Activated gamma-delta T cell (primary cell): ENCODE measurements at regions not wholly inside any gene's neighbourhood (a gene's known extent, or its start where the extent isn't known, plus 50 kb on each side); places are given as distances from the start of the nearest gene placed in this dataset.

Experiments
- DNase-seq: peaks from one replicate; lab custom pipeline; 2025; lab: John Stamatoyannopoulos, UW

DNA sequence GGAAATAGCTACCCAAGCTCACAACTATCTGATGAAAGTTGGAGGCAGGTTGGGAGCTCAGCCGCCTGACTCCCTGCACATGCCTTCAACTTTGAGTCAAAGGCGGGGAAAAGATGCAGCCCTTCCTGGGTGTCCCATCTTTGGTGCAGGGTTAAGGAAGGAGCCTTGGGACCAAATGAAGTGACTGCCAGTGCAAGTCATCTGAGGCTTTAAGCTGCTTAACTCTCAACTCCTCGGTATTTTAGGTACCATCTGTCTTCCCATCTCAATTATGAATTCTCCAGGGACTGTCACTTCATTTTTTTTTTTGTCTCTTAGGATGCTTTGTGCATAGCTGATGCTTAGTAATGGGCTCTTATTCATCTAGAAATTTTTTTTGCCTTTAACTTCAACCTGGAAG, 408.8 kb upstream of the C2CD4B start:
- DNase-seq, result no peak

DNA sequence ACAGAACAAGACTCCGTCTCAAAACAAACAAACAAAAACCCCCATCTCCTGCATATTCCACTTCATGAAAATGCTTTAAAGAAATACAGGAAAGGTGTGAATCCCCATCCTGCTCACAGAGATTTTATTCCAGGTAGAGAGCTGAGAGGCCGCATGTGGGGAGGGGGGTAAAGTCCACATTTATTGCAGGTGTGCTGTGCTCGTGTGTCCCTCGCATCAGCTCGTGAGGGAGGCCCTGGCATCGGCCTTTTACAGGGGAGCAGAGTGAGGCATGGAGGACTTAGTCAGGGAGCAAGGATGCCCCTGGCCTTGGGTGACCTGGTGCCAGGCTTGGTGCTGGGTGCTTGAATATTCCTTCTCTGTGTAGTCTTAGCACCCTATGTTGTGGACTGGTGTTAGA, 413.5 kb upstream of the C2CD4B start:
- DNase-seq, result no peak

DNA sequence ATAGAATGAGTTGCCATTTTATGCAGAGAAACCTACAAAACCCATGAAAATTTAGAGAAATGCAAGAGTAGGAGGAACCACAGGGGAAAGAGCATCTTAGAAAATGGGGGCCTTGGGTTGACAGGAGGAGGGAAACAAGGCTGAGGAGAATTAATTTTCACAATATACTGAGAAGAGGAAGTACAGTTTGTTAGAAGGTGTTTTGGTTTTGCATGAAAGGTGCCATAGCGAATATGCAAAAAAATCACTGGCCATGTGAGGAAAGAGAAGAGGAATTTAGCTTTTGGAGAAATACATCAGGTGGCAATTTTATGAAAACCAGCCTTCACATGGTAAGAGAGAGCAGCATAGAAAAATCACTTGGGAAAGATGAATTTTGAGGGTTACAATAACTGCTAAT, 413.9 kb upstream of the C2CD4B start:
- DNase-seq, result no peak

DNA sequence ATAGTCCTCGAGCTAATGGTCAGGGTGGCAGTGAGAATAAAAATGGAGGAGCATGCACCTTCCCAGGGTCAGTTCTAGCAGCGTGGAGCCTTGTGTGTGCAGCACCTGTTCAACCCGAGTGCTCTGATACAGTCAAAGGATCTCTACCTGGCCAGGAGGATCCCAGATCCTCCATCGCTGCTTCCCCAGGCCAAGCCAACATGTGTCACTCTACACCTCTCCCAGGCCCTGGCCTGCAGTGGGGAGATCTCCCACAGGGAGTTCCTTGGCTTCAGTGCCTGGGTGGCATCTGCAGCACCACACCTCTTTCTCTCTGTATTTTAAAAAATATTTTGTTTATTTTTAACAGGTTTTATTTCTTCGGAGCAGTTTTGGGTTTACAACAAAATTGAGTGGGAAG, 414.8 kb upstream of the C2CD4B start:
- no peak for DNase-seq

DNA sequence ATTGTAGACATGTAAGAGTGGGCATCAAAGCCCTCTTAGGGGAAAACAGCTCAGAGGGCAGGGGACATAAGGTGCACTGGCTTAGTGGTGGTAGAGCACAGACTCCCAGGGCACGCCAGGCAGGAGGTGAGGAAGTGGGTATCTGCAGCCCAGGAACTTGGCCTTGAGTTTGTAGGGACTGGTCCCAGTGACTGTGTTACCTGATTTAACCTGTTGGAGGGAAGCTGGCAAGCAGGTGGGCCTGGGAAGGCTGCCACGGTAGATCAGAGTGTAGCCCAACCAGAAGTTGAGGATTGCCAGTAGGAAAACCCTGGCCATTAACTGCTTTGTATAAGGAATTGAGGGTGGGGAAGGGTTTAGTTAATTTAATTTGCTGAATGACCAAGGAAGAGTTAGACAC, 417.5 kb upstream of the C2CD4B start:
- DNase-seq, result no peak

DNA sequence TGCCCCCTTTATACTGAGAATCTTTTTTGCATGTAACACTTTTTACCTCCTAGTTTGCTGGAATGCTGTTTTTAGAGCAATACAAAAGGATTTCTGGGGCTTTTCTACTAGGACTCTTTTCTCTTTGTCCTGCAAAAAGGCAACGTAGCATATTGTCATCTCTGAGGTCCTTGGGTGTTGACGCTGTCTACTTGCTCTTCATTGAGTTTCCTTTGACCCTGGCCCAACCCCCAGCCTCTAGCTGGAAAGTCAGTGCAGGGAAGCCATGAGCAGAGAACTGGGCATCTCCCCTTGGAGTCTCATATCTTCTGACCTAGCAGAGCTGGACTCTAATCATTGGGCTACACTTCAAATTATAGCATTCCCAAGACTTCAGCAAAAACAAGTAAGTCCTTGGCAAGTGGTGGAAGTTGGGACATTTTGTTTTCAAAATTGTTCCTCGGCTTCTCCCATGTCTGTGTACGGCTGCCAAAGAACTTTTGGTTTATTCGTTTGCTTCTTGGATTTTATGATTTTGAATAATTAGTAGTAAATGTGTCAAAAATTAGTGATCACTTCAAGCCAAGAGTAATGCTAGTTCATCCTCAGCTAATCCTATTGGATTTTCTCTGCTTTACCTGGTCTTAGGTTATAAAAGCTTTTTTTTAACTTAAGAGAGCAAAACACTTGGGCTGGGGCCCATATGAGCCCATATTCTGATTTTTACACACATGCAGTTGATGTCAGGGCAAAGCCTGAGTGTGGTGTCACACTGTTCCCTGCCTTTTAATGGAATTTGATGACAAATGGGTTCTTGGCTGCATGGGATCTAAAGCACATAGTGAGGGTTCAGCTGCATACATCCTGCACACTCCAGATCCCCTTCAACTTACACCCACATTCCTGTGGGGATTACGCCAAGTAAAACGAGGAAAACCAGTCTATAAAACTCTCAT, 419.5 kb upstream of the C2CD4B start:
- DNase-seq, result no peak

DNA sequence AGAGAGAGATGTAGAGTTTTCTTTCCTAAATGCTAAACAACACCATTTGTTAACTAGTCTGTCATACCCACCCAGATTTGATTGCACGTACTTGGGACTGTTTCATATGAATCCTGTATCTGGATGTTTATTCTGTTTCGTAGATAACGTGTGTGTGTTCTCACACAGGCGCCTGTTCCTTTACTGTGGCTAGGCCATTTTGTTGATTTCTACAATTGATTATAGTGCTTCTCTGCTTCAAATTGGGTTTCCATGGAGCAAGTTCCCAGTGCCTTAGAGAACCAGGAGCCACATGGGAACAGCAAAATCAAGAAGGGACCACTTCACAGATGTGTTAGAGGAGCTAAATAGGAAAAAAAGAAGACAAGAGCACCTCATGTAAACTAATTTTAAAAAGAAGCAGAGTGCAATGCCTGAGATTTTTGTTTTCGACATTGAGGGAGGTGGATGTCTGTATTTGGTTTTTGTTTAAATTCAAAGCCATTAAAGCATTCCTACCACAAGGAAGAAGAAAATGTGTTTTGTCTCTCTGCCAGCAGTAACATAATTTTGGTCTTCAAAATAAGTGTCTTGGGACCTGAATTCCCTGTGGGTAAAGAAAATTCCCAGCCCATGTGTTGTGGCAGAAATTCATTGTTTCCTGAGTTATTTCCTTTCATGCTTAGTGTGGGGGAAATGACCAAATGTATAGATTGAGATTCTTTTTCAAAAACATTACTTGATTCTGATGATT, 424.0 kb upstream of the C2CD4B start:
- no peak for DNase-seq

DNA sequence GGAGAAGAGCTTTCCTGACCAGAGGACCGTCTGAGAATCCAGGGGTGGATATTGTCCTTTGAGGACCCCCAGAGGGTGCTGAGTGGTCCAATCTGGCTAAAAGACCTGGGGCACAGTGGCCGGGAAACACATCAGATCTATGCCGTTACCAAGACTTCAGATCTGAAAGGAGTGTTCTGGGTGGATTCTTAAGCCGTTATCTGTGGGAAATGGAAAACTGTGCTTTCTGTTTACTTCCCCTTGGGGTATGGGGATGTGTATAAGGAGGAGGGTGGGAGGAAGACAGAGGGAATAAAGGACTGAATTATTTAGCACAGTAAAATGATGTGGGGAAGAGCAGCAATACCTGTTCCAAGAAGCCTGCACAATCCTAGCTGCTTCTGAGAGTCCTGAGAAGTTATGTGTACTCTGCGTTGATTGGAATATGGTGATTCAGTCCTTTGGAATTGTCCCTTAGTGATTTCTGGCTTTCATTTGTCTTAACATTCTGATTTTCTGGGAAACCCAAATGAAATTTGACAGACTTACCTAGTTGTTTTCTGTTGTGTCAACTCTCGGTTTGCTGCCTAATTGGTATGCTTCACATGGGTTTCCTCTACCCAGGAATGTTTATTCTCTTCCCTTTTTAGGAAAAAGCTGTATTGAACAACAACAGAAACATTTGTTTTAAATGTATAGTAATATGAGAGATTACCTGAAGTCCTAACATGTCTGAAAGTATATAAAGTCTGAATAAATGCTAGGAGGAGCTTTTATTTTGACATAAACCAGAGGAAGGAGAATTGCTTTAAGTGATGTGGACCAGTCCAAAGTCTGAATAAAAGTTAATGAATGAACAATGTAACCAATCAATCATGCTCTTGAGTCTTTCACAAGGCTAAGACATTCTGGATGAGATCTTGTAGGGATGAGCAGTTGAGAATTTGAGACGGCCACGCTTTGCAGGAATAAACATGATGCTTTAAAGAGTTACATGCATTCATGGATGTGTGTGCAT, 427.1 kb upstream of the C2CD4B start:
- DNase-seq, result no peak

DNA sequence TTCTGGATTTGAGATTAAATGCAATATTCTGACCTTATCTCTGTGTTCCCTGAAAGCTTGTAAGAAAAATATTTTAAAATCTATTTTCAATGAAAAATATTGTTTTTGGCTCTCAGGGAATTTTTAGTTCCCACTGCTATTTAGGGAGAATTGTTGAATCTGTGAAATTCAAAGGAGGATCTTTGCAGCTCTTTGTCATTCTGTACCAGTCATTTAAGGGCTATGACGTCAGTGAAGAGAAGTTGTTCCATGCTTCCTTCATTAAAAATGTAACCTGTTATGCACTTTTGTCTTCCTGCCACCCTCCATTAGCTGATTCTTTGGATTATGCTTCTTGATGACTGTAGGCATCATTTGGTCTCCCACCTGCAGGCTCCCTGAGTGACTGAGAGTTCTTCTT, 427.8 kb upstream of the C2CD4B start:
- no peak for DNase-seq

DNA sequence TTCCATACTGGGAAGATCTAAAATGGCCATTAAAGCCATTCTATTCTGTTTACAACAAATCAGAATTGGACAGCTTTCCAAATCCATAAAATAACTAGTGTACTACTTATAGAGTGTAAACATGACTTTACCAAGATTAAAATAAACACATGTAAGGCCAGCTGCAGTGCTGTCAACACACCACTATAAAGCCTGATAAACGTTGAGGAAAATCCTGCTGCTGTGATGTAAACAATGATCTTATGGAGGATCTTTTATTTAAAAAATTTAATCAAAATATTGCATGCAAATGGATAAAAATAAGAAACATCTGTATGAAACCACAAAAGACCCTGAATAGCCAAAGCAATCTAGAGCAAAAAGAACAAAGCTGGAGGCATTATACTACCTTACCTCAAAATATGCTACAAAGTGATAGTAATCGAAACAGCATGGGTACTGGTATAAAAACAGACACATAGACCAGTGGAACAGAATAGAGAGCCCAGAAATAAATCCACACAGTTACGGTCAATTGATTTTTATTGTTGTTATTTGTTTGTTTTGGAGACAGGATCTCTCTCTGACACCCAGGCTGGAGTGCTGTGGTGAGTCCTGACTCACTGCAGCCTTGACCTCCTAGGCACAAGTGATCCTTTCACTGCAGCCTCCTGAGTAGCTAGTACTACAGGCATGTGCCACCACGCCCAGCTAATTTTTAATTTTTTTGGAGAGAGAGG, 428.8 kb upstream of the C2CD4B start:
- DNase-seq, result no peak

DNA sequence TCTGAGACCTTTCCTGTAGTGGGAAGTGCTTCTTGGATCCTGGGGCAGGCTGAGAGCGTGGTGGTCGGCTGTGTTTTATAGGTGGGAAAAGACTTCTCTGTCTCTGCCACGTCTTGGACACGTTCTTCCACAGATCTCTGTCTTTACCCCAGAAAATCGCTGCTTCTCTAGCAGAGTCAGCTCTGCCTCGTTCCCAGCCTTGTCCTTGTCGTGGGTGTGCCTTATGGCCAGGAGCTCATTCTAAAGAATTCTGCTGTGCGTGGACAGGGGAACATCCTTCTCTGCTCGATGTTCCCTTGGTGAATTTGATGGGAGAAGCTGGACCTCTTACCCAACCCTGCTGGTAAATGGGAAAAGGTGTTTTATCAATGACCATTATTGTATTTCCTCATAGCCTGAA, 433.1 kb upstream of the C2CD4B start:
- no peak for DNase-seq

DNA sequence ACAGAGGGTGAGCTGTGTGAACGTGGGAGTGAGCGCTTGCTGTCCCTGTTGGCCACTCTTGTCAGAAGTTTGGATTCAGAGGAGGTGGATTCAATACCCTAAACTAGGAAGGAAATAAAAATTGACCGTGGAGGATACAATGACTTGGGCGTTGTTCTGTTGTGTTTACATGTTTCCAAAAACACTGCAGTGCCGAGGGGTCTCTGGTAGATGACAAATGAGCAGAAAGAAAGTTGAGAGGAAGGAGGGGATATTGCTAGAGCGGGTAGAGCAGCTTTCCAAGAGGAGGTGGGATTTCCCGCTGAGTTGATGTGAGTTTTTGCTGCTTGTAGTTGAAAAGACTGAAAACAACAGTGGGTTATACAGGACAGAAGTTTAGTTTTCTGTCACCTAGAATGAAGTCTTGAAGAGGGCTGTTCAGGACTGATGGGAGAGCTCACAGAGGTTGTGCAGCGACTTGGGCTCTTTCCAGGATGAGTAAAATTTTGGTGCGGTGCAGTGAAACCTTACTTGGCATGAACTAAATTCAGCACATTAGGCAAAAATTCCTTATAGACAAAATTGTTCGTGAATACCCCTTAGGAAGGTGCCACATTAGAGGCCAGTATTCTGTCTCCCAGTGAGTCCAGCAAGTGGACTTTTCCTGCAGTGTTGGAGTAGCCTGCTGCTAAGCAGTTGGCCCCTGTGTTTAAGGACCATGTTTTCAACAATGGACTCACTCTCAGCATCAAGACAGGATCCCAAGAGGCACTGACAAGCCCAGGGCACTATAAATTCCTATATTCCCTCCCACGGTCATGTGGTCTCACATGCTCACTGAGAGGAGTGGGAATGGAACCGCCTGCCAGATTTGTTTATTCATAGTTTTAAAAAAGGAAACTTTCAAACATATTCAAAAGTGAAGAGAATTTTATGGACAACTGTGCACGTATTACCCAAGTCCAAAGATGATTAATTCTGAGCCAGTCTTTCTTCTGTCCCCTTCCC, 435.0 kb upstream of the C2CD4B start:
- no peak for DNase-seq

DNA sequence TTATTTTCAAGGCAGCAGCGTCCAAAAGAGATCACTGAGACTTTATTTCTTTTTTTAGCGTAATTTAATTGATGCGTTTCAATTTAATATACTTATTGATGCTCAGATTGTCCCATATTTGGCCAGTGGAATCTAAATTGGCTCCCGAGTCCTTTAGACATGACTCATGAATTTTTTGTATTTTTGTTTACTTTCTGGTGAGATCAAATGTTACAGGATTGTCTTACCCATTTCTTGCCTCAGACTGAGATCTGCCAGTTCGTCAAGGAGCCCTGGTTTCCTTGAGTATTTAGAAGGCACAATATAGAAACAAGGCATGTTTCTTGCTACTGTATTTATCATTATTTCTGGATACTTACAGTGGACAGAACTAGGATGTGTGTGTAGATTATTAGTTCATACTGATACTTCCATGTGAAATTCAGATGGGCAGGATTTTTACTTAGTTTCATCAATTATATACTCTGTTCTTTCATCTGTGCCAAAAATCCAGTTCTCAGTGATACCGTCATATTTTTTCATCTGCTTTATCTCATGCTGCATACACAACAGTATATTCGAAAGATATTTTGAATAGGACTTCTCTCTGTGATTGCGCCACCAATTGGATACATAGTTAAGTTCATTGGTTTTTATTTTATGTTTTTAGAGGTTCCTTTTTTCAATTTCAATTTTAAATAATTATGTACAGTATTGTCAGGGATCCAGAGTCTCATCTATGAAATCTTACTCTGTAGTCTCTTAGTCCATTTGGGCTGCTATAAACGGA, 436.9 kb upstream of the C2CD4B start:
- DNase-seq, result no peak

DNA sequence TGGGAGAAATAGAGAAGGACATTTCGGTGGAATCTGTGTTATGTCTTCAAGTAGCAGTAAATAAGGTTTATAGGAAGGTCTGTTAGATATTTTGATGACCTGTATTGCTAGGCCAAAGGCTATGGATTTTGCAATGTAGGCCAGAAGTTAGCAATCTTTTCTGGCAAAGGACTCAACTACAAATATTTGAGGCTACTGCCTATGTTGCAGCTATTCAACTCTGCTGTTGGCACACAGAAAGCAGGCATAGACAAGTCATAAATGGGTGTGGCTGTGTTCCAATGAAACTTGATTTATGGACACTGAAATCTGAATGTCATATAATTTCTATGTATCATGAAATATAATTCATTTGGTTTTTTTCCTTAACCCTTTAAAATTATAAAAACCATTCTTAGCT, 438.7 kb upstream of the C2CD4B start:
- DNase-seq, result no peak

DNA sequence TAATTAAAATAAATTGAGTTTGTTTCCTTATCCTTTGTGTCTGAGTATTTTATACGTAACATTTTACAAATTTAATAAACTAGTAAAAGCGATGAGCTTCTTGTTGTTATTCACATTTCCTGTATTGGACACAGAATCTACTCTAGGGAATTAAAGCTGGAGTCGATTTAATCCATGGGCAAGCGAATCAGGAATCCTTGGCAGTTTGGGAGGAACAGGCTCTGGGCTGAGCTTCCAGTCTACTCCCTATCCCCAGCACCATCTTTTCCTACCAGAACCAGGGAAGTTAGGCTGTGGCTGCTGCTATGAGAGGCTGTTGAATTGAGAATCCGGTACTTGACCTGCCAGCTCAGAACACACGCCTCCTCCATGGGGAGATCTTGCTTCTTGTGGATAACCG, 437.3 kb upstream of the TPM1 start:
- DNase-seq, result no peak

DNA sequence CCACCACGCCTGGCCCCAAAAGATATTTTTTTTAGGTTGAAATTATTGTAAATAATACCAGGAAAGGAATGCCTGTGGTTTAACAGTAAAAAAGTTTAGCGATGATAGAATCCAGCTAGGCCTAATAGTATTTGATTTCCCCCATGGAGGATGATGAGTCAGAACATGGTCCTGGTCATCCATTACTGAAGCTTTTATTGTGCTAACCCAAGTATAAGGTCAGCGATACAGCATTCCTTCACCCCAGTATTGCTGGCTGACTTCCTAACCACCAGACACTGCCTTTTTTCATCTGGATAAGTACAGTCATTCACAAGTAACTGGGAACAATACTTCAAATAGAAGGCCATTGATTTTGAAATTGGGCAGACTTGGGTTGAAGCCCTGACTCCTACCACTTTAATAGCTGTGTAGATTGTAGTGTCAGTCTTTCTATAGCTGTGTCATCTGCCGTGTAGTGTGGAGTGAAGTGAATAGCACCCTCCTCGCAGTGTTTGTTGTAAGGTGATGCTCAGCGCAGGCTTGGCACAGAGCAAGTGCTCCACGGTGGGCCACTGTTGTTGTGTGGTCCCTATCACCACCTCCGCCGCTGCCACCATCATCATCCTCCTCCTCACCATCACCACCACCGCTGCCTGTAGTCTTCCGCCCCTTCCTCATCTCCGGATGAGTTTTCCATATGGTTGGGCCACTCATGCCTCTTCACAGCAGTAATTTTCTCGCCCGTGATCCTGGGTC, 436.0 kb upstream of the TPM1 start:
- no peak for DNase-seq

DNA sequence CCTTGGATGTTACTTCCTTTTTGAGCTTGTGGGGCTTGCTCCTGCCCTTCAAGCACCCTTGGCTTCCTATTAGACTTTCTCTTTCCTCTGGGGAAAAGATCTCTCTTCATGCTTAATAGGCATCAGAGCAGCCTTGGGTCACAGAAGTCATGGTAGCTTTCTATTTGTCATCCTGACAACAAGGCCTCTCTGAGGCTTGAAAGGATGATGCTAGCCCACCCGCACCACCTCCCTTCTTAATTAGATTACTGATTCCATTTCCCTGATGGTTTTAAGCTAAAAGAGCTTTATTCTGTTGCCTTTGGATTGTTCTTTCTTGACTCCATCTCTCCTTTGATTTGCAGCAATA, 435.5 kb upstream of the TPM1 start:
- no peak for DNase-seq

DNA sequence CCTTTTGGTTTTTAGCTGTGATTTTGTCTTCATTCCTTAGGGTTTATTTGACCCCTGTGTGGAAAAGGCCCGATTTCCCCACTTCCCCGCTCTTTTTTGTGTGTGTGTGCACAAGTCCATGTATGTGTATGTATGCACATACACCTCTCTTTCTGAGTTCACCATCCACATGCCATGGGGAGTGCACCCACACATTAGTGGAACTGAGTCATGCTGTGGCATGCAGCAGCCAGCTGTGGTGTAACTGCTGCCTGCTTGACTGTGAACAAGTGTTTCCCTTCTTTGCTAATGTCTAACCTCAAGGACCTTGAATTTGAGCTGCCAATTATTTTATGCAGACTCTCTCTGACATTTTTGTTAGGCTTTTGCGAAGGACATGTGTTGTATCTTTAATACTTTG, 434.9 kb upstream of the TPM1 start:
- no peak for DNase-seq

DNA sequence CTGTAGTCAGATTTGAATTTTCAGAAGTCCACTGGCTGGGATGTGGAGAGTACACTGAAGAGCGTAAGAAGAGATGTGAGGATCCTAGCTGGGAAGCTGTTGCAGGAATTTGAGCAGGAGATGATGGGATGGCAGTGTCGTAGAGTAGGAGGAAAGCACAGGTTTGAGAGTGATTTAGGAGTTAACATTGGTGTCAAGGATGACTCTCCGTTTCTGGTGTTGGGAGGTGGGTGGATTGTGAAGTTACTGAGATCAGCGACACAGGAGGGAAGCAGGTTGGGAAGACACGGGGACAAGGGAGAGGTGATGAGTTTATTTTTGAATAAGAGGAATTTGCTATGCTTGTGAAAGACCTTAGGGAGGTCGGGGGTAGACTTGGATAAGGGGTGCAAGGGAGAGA, 434.2 kb upstream of the TPM1 start:
- DNase-seq, result no peak
